ENCODE measurements at regions not wholly inside any gene's neighbourhood (a gene's known extent, or its start where the extent isn't known, plus 50 kb on each side); places are given as distances from the start of the nearest gene placed in this dataset.
A peak's percentile ranks its signal among the peaks of the same experiment; 100 is the strongest.

DNA sequence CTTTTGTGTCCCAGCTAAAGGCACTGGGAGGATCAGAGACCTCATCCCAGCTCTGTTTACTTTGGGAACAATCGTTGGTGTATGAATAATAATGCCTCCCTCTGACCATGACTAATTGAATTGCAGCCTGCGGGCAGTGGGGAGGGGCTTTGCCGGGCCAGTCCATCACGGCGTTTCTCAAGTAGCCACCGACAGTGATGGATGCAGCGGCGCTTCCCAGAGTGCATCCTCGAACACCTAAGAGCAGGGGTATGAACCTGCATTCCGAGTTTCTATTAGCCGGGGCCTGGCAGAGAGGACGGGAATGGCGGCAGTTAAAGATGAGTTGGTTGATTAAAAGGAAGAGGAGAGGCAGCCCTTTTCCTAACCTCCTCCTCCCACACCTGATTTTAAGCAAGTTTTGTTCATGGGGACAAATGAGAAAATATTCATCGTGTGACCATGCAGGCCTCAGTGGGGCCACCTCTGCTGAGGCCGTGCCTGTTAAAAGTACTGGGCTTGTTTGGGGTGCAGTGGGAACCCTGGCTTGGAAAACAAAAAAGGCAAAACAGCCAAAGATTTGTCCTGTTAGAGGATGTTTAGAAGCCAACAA, 154.1 kb downstream of the FOXA2 start:
- no peak for DNase-seq

DNA sequence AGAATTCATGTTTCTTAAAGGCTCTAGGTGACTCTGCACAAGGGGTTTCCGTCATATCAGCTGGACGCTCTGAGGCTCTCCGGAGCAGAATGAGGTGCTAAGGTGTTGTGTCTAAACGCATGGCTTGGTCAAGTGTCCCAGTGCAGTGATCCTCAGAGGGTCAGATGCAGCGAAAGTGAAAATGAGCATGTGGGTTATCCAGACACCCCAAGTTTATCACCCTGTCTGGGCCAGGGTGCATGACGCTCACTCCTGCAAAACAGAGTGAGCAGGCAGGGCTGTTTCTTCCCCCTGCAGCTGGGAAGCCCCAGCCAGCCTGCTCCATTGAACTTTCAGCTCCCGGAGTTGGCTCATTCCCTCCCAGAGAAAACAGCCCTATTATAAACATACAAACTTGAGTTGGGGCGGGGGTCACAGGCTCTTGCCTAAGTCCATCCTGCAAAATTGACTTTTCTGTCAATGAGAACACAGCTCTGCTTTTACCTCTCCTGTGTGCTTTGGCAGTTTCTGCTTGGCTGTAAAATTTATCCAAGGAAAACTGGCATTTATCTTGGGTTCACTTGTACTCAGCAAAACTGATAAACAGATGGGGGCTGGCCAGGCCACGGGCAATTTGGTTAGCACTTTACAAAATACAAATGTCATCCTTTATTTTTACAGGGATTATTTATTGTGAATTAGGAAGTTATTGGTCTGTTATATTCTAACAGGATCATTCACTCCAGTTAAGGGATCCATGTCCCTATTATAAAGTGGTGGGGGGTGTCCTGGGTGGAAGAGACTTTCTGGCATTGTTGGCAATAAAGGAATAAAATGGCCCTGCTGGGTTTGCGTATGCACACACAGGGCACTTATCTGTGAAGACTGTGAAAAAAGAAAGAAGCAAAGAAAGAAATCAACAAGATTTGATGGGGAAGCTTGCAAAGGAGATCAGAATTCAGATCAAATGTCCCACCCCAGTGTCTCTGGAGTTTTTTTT, 154.9 kb downstream of the FOXA2 start:
- no peak for DNase-seq

DNA sequence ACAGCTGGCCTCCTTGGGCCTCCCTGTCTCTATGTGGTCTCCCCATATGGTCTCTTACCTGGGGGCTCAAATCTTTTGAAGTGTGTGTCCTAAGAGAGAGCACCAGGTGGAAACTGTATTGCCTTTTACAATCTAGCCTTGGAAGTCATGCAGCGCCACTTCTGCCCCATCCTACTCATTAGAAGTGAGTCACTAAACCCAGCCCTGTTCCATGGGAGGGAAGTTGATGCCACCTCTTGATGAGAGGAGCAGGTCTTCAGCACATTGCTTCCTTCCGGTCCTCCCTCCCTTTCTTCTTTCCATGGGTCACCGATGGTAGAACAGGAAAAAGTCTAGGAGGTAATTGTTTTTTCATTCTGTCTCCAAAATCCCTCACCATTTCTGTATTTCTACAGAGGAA, 156.3 kb downstream of the FOXA2 start:
- DNase-seq: no peak

DNA sequence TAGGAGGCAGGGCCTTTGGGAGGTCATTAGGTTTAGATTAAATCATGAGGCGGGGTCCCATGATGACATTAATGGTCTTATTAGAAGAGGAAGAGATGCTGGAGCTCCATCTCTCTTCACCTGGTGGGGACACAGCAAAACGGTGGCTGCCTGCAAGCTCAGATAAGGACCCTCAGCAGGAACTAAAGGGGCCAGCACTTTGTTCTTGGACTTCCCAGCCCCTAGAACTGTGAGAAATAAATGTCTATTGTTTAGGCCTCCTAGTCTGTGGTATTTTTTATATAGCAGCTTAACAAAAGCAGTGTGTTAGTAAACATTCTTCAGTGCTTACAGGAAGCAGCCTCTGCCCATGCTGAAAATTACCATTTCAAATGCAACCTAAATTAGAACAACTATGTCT, 157.6 kb downstream of the FOXA2 start:
- no peak for DNase-seq

DNA sequence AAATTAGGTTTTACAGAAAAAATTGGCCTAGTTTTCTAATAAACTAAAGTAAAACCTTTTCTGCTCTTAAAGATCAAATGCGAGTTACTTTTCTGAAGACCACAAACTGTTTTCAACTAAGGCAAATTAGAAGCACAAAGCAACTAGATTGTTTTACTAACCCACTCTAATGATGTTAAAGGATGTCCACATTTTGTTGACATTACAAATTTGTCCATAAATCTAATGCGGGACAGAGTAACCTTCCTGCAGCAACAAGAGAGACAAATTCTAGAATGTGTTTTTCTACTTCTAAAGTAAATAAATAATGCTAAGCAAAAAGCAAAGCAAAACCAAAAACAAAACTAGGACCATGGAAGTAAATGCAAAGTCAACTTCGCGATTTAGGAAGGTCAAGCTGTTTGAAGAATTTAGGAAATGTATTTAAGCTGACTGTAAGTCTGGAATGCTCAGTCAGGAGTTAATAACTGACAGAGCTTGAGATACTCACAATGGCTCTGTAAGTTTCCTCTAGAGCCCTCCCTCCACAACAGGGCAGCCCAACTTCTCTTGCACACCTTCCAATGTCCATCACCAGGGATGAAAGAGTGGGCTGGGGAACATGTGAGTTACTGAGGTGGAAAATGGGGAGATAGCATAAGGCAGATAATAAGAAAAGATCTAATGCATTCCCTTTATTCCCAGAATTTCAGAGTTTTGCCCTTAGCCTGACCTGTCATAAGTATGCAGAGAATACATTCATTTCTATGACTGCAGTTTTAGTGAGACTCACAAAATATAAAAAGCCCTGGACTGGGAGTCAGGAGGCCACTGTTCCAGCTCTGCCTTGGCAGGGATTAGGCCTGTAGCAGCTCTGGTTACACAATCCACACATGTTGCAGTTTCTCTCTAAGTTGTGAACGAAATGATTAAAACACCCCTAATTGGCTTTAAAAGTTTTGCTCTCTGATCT, 158.8 kb downstream of the FOXA2 start:
- no peak for DNase-seq

DNA sequence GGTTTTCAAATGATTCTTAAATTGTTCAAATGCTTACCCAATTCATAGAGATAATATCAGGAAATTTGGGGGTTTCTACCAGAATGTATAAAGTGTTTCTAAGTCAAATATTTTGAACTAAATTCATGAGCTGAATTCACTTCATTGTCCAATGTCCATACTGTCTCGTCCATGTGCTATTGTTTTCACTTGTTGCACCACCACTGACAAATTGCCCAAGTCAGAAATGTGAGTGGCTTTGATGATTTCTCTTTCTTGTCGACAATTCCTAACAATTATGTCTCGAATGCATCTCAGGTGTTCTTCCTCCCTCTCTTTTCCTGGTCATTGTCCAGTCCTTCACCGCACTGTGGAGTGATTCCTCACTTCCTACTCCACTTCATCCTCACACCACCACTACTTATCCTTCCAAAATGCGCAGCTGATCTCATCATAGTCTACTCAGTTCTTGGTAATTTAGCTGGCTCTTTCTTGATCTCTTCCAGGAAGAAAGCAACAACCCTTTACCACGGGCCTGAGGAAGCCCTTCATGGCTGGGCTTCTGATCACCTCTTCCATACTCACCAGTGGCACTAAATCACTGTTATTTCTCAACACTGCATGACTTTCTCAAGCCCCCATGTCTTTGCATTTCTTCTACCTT, 161.1 kb downstream of the FOXA2 start:
- no peak for DNase-seq

DNA sequence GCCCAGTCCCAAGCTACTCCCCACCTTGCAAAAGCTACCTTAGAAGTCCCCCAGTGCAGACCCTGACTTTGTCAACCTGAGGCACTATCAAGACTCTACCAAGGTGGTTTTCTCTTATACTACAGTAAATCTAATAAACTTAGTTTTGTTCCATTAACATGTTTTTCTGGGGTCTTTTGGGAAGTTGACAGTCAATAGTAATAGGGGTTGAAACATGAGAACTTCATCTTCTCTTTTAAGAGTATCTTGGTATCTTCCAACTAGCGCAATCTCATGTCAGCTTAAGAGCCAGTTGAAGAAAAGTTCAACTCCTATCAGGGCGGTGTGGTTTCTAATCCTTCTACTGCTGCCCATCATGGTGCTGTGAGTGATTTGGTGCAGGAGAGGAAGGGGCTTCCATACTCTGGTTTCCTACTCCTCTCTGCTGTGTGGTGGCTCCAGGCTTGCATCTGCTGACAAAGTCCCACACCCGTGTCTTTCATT, 164.2 kb downstream of the FOXA2 start:
- DNase-seq: no peak

DNA sequence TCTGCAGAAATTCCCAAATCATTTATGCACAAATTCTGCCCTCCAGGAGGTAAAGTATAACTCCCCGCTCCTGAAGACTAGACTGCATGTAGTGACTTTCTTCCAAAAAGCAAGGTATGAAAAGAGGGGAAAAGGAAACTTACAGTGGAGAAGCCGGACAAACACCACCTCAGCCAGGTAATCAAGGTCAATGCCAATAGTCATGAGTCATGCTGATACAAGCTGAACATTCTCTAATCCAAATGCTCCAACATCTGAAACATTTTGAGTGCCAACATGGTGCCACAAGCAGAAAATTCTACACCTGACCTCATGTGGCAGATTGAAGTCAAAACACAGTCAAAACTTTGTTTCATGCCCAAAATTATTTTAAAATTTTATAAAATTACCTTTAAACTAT, 165.6 kb downstream of the FOXA2 start:
- no peak for DNase-seq

DNA sequence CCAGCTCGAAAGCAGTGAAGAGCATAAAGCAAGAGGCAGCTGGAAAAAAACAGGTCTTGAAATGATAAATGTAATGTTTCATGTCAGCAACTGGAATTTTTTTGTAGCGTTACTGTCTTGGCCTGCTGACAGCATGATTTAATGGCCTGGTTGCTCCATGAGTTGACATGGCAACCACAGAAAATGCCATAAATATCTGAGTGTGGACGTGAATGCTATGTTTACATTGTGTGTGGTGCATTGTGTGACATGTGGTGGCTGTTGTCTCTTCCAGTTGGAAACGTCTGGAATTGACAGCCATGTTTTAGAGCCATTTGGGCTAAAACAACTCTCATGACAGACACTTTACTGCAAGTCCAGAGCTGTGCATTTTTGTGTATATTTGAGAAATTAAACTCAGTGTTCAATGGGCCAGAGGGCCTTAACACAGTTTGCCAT, 170.0 kb downstream of the FOXA2 start:
- no peak for DNase-seq

DNA sequence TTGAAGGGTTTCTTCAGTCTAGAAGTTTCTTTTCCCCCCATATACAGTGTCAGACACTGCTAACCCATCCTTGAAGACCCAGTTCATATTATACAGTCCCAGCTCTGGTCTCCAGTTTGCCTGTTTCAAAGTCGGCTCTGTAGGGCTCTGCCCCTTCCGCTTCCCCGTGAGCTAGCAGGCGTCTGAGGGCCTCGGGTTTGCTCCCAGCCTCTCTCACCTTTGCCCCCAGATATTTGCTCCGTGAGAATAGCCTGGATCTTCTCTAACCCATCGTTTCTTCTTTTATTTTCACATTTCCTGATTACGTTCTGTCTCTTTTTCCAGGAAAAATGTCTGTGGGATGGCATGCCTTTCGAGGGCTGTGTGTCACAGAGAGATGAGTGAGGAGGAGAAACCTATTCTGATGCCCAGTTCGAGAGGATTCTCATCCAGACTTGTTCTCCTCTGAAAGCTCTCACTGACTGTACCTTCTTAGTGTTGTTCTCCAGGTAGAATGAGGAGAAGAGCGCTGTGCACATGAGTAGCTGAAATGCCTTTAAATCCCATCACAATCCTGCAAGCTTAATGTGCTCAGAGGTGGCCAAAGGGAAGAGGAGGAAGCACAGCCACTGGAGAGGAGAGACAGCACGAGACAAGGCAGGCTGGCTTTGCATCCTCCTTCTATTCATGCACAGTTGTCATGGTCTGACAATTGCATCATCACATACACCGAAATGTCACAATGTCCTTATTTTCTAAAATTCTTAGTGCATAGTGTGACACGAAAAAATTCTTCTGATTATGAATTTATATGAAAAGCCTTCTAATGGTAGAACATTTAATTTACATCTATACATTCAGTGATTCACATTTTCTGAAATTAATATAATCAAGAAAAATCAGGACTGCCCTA, 171.1 kb downstream of the FOXA2 start:
- DNase-seq: peak in 1 of 2 donors; percentile 6

DNA sequence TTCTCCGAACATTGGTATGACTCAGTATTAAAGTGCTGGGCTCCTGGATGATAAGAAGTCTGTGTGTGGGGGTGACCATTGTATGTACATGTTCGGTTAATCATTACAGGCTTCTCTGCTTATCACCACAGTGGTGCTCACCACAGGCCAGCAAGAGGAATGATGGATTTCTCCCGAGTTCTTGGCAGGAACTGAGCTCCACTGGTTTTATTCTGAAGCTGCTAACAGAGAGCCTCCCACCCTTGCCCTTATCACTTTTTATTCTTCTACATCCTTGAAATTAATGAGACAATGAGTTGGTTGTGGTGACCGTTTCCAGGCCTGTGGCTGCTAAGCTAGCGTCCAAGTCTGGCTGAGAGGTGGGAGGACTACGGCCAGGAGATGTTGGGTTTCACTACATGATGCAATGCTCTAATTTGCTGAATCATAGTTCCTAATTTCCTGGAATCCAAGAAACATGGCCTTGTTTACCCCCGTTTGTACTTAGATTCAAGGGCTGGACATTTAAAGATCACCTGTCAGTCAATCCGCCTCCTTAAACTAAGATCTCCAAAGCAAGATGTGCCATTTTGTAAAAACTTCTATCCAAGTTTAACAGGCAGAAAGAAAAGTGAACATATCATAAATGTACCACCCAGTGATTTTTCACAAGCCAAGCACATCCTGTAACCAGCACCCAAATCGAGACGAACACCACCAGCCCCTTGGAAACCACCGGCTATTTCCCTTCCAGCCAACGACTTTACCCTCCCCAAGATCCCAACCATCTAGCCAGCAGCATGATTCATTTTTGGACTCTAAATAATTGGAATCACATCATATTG, 172.5 kb downstream of the FOXA2 start:
- peak; percentile 23 to 38 for DNase-seq

DNA sequence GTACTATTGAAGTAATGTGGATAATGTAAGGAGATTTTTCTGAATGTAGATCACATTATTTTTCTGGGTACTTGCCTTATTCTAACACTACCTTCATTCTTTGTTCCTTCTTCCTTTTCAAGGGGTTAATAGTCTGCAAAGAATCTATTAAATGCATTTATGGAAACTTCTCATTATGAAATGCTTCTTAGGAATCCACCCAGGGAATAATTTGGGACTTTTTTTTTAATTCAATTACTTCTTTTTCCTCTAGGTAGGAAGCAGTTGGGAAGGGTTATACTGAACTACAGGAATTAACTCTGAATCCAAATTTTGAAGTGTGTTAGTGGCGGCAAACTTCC, 173.1 kb downstream of the FOXA2 start:
- DNase-seq: no peak

DNA sequence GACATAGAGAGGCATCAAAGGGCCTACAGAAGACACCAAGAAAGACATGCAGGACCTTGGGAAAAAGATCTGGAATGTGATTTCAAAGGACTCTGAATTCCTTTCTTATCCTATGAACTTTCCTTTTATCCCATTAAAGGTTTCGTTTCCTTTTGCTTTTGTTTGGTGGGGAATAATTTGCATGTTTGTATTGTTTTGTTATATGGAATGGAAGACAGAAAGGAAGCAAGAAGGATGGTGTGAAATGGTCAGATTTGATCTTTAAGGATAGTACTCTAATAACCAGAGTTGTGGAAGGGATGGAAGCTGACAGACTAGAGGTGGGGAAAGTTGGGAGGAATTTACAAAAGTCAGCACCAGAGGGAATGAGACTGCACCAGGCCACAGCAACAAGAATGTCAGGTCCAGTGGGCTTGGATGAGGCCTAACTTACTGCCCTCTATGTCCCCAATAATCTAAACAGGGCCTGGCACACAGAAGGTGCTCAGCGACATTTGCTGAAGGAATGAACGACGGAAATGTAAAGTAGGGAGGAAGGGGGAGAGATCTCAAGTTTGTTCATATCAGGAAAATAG, 173.7 kb downstream of the FOXA2 start:
- DNase-seq: no peak

DNA sequence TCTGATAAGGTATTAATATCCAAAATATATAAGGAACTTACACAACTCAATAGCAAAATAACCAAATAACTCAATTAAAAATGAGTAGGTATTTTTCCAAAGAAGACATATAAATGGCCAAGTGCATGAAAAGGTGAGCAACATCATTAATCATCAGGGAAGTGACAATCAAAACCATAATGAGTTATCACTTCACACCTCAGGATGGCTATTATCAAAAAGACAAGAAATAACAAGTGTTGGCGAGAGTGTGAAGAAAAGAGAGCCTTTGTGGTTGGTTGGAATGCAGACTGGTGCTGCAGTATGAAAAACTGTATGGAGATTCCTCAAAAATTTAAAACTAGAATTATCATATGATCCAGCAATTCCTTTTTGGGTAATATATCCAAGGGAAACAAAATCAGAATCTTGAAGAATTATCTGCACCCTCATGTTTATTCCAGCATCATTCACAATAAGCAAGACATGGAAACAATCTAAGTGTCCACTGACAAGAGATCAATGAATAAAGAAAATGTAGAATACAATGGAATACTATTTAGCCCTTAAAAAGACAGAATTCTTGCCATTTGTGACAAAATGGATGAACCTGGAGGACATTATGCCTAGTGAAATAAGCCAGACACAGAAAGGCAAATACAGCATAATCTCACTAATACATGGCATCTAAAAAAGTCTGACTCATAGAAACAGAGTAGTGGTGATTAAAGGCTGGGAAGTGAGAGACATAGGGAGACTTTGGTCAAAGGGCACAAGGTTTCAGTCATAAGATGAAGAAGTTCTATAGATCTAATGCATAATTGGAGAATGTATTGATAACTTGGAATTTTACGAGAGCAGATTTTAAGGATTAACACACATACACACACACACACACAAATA, 175.6 kb downstream of the FOXA2 start:
- no peak for DNase-seq

DNA sequence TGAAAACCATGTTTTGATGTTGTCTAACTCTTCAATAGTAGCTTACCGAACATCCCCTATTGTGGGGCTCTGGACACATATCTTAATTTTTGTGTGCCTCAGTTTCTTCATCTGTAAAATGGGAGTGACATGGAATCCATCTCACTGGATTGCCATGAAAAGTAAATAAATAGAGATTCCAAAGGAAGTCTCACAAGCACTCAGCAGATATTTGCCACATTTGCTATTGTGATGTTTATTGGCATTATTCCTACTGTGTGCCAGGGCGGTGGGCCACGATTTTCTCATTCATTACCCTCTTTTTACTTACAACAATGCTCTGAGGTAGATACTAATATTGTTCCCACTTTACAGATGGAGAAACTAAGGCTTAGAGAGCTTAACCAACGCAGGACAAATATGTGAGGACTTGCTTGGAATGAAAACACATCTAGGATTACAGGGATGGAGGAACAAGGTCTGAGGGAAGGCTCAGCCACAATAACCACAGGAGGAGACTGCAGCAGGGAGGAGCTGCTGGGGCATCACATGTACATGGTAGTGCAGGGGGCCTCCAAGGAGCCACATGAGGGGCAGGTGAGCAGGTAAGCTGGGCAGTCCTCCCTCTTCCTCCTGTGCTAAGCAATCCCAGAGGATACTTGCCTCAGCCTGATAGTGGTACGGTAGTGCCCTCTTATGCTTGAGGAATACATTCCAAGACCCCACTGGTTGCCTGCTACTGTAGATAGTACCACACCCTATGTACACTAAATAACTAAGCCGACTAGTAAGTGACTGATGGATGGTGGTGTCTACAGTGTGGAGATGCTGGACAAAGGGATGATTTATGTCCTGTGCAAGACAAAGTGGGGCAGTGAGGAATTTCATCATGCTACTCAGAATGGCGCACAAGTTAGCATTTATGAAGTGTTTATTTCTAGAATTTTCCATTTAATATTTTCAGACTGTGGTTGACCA, 176.9 kb downstream of the FOXA2 start:
- DNase-seq: no peak

DNA sequence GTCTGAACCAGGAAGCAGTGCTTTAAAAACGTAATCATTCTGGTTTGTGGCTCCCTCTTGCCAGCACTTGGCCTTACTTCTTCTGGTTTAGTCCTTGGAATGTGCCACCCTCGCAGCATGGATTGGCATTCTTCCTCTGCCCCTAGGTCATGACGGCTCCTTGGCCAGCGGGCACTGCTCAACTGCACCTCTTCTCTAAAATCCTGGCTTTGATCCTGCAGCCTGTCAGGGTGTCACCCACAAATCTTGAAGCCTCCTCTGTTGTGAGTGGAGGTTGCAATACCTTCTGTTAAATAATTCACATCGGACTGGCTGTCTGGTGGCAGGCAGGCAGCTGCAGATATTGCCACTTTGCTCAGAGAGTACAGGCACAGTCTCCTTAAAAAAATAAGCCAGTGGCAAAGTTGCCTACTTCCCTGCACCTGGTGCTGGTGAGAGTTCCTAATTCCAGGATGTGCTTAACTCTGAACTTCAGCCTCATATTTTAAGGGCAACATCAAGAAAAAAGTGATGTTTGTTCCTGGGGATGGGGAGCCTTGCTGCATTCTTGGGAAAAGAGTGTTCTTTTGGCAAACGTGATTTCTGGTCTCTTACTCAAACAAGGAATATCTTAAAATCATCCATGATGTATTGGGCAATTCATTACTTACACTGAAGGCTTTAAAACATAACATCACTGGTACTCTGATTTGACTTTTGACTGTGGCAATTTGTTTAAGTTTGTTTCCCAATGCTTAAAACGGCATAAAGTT, 179.8 kb downstream of the FOXA2 start:
- DNase-seq: no peak

All from inflammatory macrophage (primary cell).